Smooth muscle cell (in vitro differentiated cells): ENCODE measurements at regions not wholly inside any gene's neighbourhood (a gene's known extent, or its start where the extent isn't known, plus 50 kb on each side); places are given as distances from the start of the nearest gene placed in this dataset.

ENCODE experiments used
- DNase-seq: peaks from one replicate; lab custom pipeline; 2025; ENCODE audit not compliant: unreplicated experiment; lab: John Stamatoyannopoulos, UW
- H2AFZ ChIP-seq: fragments of 200-600 bp; sonication (generic); 2 replicates; pipeline ENCODE4 v1.6.0; 2016; ENCODE audit warnings: antibody characterized with exemption, low read depth, mild to moderate bottlenecking
- H3F3A ChIP-seq: fragments of 200-600 bp; sonication (generic); 2 replicates; pipeline ENCODE4 v1.6.0; 2017; ENCODE audit warnings: antibody characterized with exemption, low read depth
- H3K27ac ChIP-seq: fragments of 200-600 bp; sonication (generic); 2 replicates; pipeline ENCODE4 v1.5.1; 2016; ENCODE audit warnings: low read depth, mild to moderate bottlenecking
- H3K27me3 ChIP-seq: fragments of 200-600 bp; sonication (generic); 2 replicates; pipeline ENCODE4 v1.6.1; 2016; ENCODE audit warnings: low read depth, mild to moderate bottlenecking
- H3K36me3 ChIP-seq: fragments of 200-600 bp; sonication (generic); 2 replicates; pipeline ENCODE4 v1.5.1; 2016; ENCODE audit warnings: low read depth
- H3K4me1 ChIP-seq: fragments of 200-600 bp; sonication (generic); 2 replicates; pipeline ENCODE4 v1.5.1; 2016; ENCODE audit warnings: low read depth
- H3K4me2 ChIP-seq: fragments of 200-600 bp; sonication (generic); 2 replicates; pipeline ENCODE4 v1.6.0; 2016; ENCODE audit warnings: mild to moderate bottlenecking
- H3K4me3 ChIP-seq: fragments of 200-600 bp; sonication (generic); 2 replicates; pipeline ENCODE4 v1.5.1; 2016; ENCODE audit warnings: mild to moderate bottlenecking
- H3K79me2 ChIP-seq: fragments of 200-600 bp; sonication (generic); 2 replicates; pipeline ENCODE4 v1.6.0; 2016; ENCODE audit warnings: low read depth, mild to moderate bottlenecking
- H3K9ac ChIP-seq: fragments of 200-600 bp; sonication (generic); 2 replicates; pipeline ENCODE4 v1.6.0; 2016; ENCODE audit warnings: low read depth
- H3K9me3 ChIP-seq: fragments of 200-600 bp; sonication (generic); replicated peaks from 2 replicates; pipeline ENCODE4 v1.5.1; 2016; ENCODE audit warnings: low read depth
- H4K20me1 ChIP-seq: fragments of 200-600 bp; sonication (generic); 2 replicates; pipeline ENCODE4 v1.6.0; 2016; ENCODE audit warnings: low read depth
- CTCF ChIP-seq: fragments of 200-600 bp; sonication (generic); IDR thresholded peaks from 2 replicates; pipeline ENCODE4 v1.5.1; 2017; ENCODE audit warnings: borderline replicate concordance, mild to moderate bottlenecking, antibody characterized with exemption; ENCODE audit not compliant: insufficient read depth, poor library complexity, severe bottlenecking
- WGBS: methylation state at CpG from one replicate; pipeline ENCODE4 v1.1.7; 2016; ENCODE audit warnings: low lambda C conversion rate; 5-methylcytosine and 5-hydroxymethylcytosine counted together

GRCh38 chr14:101480747-101481530 is 80.4 kb upstream of the DIO3 start:
- H3K27ac ChIP-seq: no peak overlapping the region
- H3K36me3 ChIP-seq: no peaks in the 10 kb centered on the region
- no peaks in the 10 kb centered on the region for H3K4me1 ChIP-seq
- no peak overlapping the region for H3K4me3 ChIP-seq
- H3K4me2 ChIP-seq: no peak overlapping the region
- H3K9me3 ChIP-seq: no peaks in the 10 kb centered on the region
- H4K20me1 ChIP-seq: no peaks in the 10 kb centered on the region
- H3K79me2 ChIP-seq: no peaks in the 10 kb centered on the region
- peaks cover 6% of the 10 kb centered on the region for H3F3A ChIP-seq
- no peak for DNase-seq
- 53% methylated on average over 16 of the region's 16 CpGs for WGBS
- no peak for TF ChIP-seq CTCF
- no peak overlapping the region for H3K9ac ChIP-seq
- H2AFZ ChIP-seq: peak overlapping the region; percentile 17
- H3K27me3 ChIP-seq: no peaks in the 10 kb centered on the region

GRCh38 chr14:101481557-101481956 is 79.7 kb upstream of the DIO3 start:
- H3F3A ChIP-seq: peaks cover 6% of the 10 kb centered on the region
- H3K9ac ChIP-seq: no peak overlapping the region
- TF ChIP-seq CTCF: no peak
- no peak overlapping the region for H3K4me3 ChIP-seq
- no peak overlapping the region for H2AFZ ChIP-seq
- H4K20me1 ChIP-seq: no peaks in the 10 kb centered on the region
- DNase-seq: no peak
- H3K36me3 ChIP-seq: no peaks in the 10 kb centered on the region
- WGBS: 89% methylated on average over 5 of the region's 5 CpGs
- H3K4me2 ChIP-seq: no peak overlapping the region
- H3K4me1 ChIP-seq: no peaks in the 10 kb centered on the region
- H3K9me3 ChIP-seq: no peaks in the 10 kb centered on the region
- H3K27ac ChIP-seq: no peak overlapping the region
- no peaks in the 10 kb centered on the region for H3K27me3 ChIP-seq
- no peaks in the 10 kb centered on the region for H3K79me2 ChIP-seq

GRCh38 chr14:101482066-101482465 is 79.2 kb upstream of the DIO3 start:
- Histone ChIP-seq H3K79me2 (no peaks in the 10 kb centered on the region), H3K36me3 (no peaks in the 10 kb centered on the region), H3K4me3 (no peak overlapping the region), H3K9me3 (no peaks in the 10 kb centered on the region), H3K27me3 (no peaks in the 10 kb centered on the region), H4K20me1 (no peaks in the 10 kb centered on the region), H2AFZ (no peak overlapping the region), H3K4me2 (no peak overlapping the region), H3K4me1 (no peaks in the 10 kb centered on the region), H3K27ac (no peak overlapping the region), H3F3A (peaks cover 6% of the 10 kb centered on the region), H3K9ac (no peak overlapping the region)
- 92% methylated on average over 4 of the region's 4 CpGs for WGBS
- TF ChIP-seq CTCF: no peak
- no peak for DNase-seq

- 91% methylated on average over 4 of the region's 4 CpGs for WGBS
- no peak for TF ChIP-seq CTCF
Measured at GRCh38 chr14:101483829-101484228, 77.5 kb upstream of the DIO3 start.

More at GRCh38 chr14:101483829-101484228, 77.5 kb upstream of the DIO3 start:
- no peak overlapping the region for H3K9ac ChIP-seq
- DNase-seq: no peak
- no peak overlapping the region for H3K4me3 ChIP-seq
- H3K27me3 ChIP-seq: no peaks in the 10 kb centered on the region
- no peaks in the 10 kb centered on the region for H4K20me1 ChIP-seq
- no peaks in the 10 kb centered on the region for H3K79me2 ChIP-seq
- H3K36me3 ChIP-seq: no peaks in the 10 kb centered on the region
- no peak overlapping the region for H3K4me2 ChIP-seq
- H2AFZ ChIP-seq: no peak overlapping the region
- H3K4me1 ChIP-seq: no peaks in the 10 kb centered on the region
- no peak overlapping the region for H3K27ac ChIP-seq
- no peaks in the 10 kb centered on the region for H3K9me3 ChIP-seq
- H3F3A ChIP-seq: peaks cover 6% of the 10 kb centered on the region
